H1 (cell line): ENCODE measurements at regions not wholly inside any gene's neighbourhood (a gene's known extent, or its start where the extent isn't known, plus 50 kb on each side); places are given as distances from the start of the nearest gene placed in this dataset.

Experiments used
- CTCF ChIA-PET: fragments of 300-600 bp; sonication (Branson Sonifier 250); formaldehyde crosslinking; loops from one replicate; lab custom pipeline; 2021; ENCODE audit not compliant: partially characterized antibody; lab: Charles Lee
- POLR2A ChIA-PET: fragments of 300-600 bp; sonication (Branson Sonifier 250); formaldehyde crosslinking; loops from one replicate; lab custom pipeline; 2021; ENCODE audit warnings: inconsistent platforms; ENCODE audit not compliant: partially characterized antibody; lab: Charles Lee
- DNase-seq, 2 experiments: peaks; one replicate each; pipeline versions ENCODE4 v3.0.0 to v3.0.0-alpha.2; 2010 to 2022; ENCODE audit warnings: low spot score in 2 of 2, low read depth in 1 of 2, mixed read lengths in 1 of 2
- FAIRE-seq: peaks from 2 replicates; lab custom pipeline; 2011; peaks lifted over from hg19 to GRCh38; lab: Jason Lieb, UNC
- H2AFZ ChIP-seq: 2 replicates; pipeline ENCODE4 v1.8.1; 2012; ENCODE audit warnings: low read length, inconsistent platforms
- H2AK5ac ChIP-seq: 2 replicates; pipeline ENCODE4 v1.6.1; 2013; ENCODE audit warnings: low read depth, low read length
- H2BK120ac ChIP-seq: replicated peaks from 2 replicates; pipeline ENCODE3; 2013; ENCODE audit warnings: low read depth, low read length, inconsistent platforms
- H2BK12ac ChIP-seq: 2 replicates; pipeline ENCODE4 v1.6.1; 2013; ENCODE audit warnings: low read depth, low read length
- H2BK15ac ChIP-seq: 2 replicates; pipeline ENCODE4 v1.6.1; 2013; ENCODE audit warnings: low read length
- H2BK20ac ChIP-seq: 2 replicates; pipeline ENCODE4 v1.6.1; 2013; ENCODE audit warnings: low read length
- H2BK5ac ChIP-seq: 2 replicates; pipeline ENCODE4 v1.6.1; 2013; ENCODE audit warnings: low read depth, low read length
- H3K14ac ChIP-seq: 2 replicates; pipeline ENCODE4 v1.6.1; 2013; ENCODE audit warnings: inconsistent platforms; ENCODE audit not compliant: insufficient read length
- H3K18ac ChIP-seq: 2 replicates; pipeline ENCODE4 v1.6.1; 2013; ENCODE audit warnings: low read length; ENCODE audit errors: extremely low read depth
- H3K23ac ChIP-seq: 2 replicates; pipeline ENCODE4 v1.6.1; 2013; ENCODE audit warnings: inconsistent platforms; ENCODE audit not compliant: insufficient read length
- H3K23me2 ChIP-seq: 2 replicates; pipeline ENCODE4 v1.6.1; 2013; ENCODE audit warnings: low read depth, low read length
- H3K27ac ChIP-seq: 2 replicates; pipeline ENCODE4 v1.6.1; 2011; ENCODE audit warnings: low read depth, low read length, inconsistent platforms
- H3K27me3 ChIP-seq, 4 experiments: replicated peaks in 1 of 4; 1 replicate in 1 of 4; 2 replicates in 3 of 4; pipeline versions ENCODE4 v1.6.1 to v1.8.1; 2011 to 2013; ENCODE audit warnings: low read length in 3 of 4, mild to moderate bottlenecking in 3 of 4, inconsistent platforms in 2 of 4, mixed read lengths in 2 of 4, moderate library complexity in 1 of 4; ENCODE audit not compliant: control insufficient read depth in 3 of 4, insufficient read depth in 3 of 4; ENCODE audit errors: extremely low read depth in 1 of 4
- H3K36me3 ChIP-seq, 4 experiments: 2 replicates each; pipeline versions ENCODE4 v1.6.1 to v1.8.1; 2011 to 2013; ENCODE audit warnings: mild to moderate bottlenecking in 4 of 4, low read length in 3 of 4, moderate library complexity in 2 of 4, control low read depth in 1 of 4, inconsistent platforms in 1 of 4; ENCODE audit not compliant: insufficient read depth in 4 of 4, control insufficient read depth in 2 of 4
- H3K4ac ChIP-seq: replicated peaks from 2 replicates; pipeline ENCODE3; 2013; ENCODE audit warnings: low read length, low read depth, mixed read lengths, inconsistent platforms; ENCODE audit not compliant: insufficient read length
- H3K4me1 ChIP-seq, 4 experiments: replicated peaks in 1 of 4; 1 replicate in 1 of 4; 2 replicates in 3 of 4; pipeline versions ENCODE4 v1.6.1 to v1.8.1; 2011 to 2013; ENCODE audit warnings: low read length in 3 of 4, inconsistent platforms in 2 of 4, mixed read lengths in 1 of 4; ENCODE audit not compliant: insufficient read depth in 4 of 4, control insufficient read depth in 3 of 4
- H3K4me2 ChIP-seq, 2 experiments: 2 replicates each; pipeline versions ENCODE4 v1.6.1 to v1.8.1; 2011 to 2013; ENCODE audit warnings: low read depth in 2 of 2, low read length in 2 of 2, control low read depth in 1 of 2, inconsistent platforms in 1 of 2, mild to moderate bottlenecking in 1 of 2; ENCODE audit not compliant: insufficient read depth in 1 of 2
- H3K4me3 ChIP-seq, 4 experiments: fragments of 200-600, 300-600 bp in 1 of 4; sonication (generic), shearing (Covaris generic), sonication (Bioruptor Twin) in 1 of 4; 2 replicates each; pipeline versions ENCODE4 v1.5.1 to v1.8.1; 2011 to 2016; ENCODE audit warnings: low read length in 4 of 4, low read depth in 3 of 4, control low read depth in 2 of 4, inconsistent platforms in 2 of 4, mild to moderate bottlenecking in 2 of 4, mixed read lengths in 1 of 4, moderate library complexity in 1 of 4; ENCODE audit not compliant: insufficient read depth in 2 of 4; ENCODE audit errors: extremely low read depth in 1 of 4
- H3K56ac ChIP-seq: replicated peaks from 2 replicates; pipeline ENCODE3; 2013; ENCODE audit warnings: low read depth, mild to moderate bottlenecking, mixed read lengths, low read length, inconsistent platforms; ENCODE audit not compliant: insufficient read length
- H3K79me1 ChIP-seq: 2 replicates; pipeline ENCODE4 v1.6.1; 2013; ENCODE audit warnings: low read depth, low read length, control low read depth
- H3K79me2 ChIP-seq, 2 experiments: 2 replicates each; pipeline versions ENCODE4 v1.6.1 to v1.8.1; 2012 to 2013; ENCODE audit warnings: low read length in 2 of 2, mild to moderate bottlenecking in 2 of 2, inconsistent platforms in 1 of 2; ENCODE audit not compliant: insufficient read depth in 2 of 2, control insufficient read depth in 1 of 2
- H3K9ac ChIP-seq, 4 experiments: replicated peaks in 1 of 4; 1 replicate in 1 of 4; 2 replicates in 3 of 4; pipeline versions ENCODE4 v1.6.1 to v1.8.1; 2011 to 2013; ENCODE audit warnings: low read depth in 3 of 4, low read length in 3 of 4, control low read depth in 2 of 4, mild to moderate bottlenecking in 2 of 4, moderate library complexity in 2 of 4, inconsistent platforms in 1 of 4; ENCODE audit errors: extremely low read depth in 1 of 4
- H3K9me3 ChIP-seq, 2 experiments: 2 replicates each; pipeline versions ENCODE4 v1.6.1 to v1.8.1; 2012 to 2013; ENCODE audit warnings: mild to moderate bottlenecking in 2 of 2, moderate library complexity in 2 of 2, control low read depth in 1 of 2, inconsistent platforms in 1 of 2, low read depth in 1 of 2, low read length in 1 of 2, mixed read lengths in 1 of 2; ENCODE audit not compliant: insufficient read depth in 2 of 2
- H4K20me1 ChIP-seq, 2 experiments: replicated peaks in 1 of 2; 2 replicates each; pipeline versions ENCODE3 to v1.8.1; 2011 to 2013; ENCODE audit warnings: inconsistent platforms in 2 of 2, low read length in 2 of 2, mild to moderate bottlenecking in 1 of 2; ENCODE audit not compliant: insufficient read depth in 2 of 2, control insufficient read depth in 1 of 2
- H4K5ac ChIP-seq: 2 replicates; pipeline ENCODE4 v1.6.1; 2013; ENCODE audit warnings: low read length, low read depth, mixed read lengths, inconsistent platforms; ENCODE audit not compliant: insufficient read length
- H4K8ac ChIP-seq: 2 replicates; pipeline ENCODE4 v1.8.0; 2013; ENCODE audit warnings: mild to moderate bottlenecking, moderate library complexity, low read length, inconsistent platforms; ENCODE audit not compliant: insufficient read depth; ENCODE audit errors: extremely low read depth
- H4K91ac ChIP-seq: replicated peaks from 2 replicates; pipeline ENCODE3; 2013; ENCODE audit warnings: low read length, mixed read lengths, inconsistent platforms; ENCODE audit not compliant: insufficient read length
- ASH2L ChIP-seq: fragments of 200-600, 300-600 bp; sonication (generic); IDR thresholded peaks from one replicate; pipeline ENCODE4 v1.7.1; 2017; ENCODE audit warnings: low read length
- CBX5 ChIP-seq: fragments of 300-800, 300-1000 bp; sonication (generic); IDR thresholded peaks from 2 replicates; pipeline ENCODE4 v1.7.1; 2016; ENCODE audit warnings: antibody characterized with exemption, low read length, low read depth
- EGR1 ChIP-seq: IDR thresholded peaks from 2 replicates; pipeline ENCODE4 v1.6.1; 2011; ENCODE audit warnings: low read depth, low read length, borderline replicate concordance
- EZH2 ChIP-seq: fragments of 200-600 bp; sonication (generic); IDR thresholded peaks from 2 replicates; pipeline ENCODE4 v1.7.1; 2012; ENCODE audit warnings: low read depth, mild to moderate bottlenecking, moderate library complexity, low read length, inconsistent platforms; ENCODE audit not compliant: severe bottlenecking
- FOSL1 ChIP-seq: IDR thresholded peaks from 2 replicates; pipeline ENCODE4 v1.6.1; 2011; ENCODE audit warnings: mild to moderate bottlenecking, low read depth, low read length, moderate library complexity; ENCODE audit not compliant: insufficient read depth
- HDAC6 ChIP-seq: IDR thresholded peaks from one replicate; pipeline ENCODE4 v1.7.1; 2012; ENCODE audit warnings: low read depth, mild to moderate bottlenecking, inconsistent platforms, low read length, moderate library complexity
- PHF8 ChIP-seq: fragments of 200-600 bp; sonication (generic); conservative IDR thresholded peaks from 2 replicates; pipeline ENCODE4 v1.7.1; 2012; ENCODE audit warnings: low read depth, mild to moderate bottlenecking, inconsistent platforms, low read length, moderate library complexity
- RAD21 ChIP-seq, 2 experiments: IDR thresholded peaks in 1 of 2; conservative IDR thresholded peaks in 1 of 2; 2 replicates each; pipeline ENCODE4 v1.6.1; 2011; ENCODE audit warnings: low read depth in 2 of 2, low read length in 2 of 2, improper control_type of control experiment in 1 of 2, inconsistent platforms in 1 of 2, mild to moderate bottlenecking in 1 of 2, moderate library complexity in 1 of 2
- RFX5 ChIP-seq: IDR thresholded peaks from 2 replicates; pipeline ENCODE4 v1.6.1; 2011; ENCODE audit warnings: low read depth, low read length, improper control_type of control experiment, borderline replicate concordance
- SP4 ChIP-seq: IDR thresholded peaks from 2 replicates; pipeline ENCODE4 v1.6.1; 2012; ENCODE audit warnings: low read length, inconsistent platforms
- SUZ12 ChIP-seq: fragments of 200-600 bp; sonication (generic); IDR thresholded peaks from 2 replicates; pipeline ENCODE4 v1.6.1; 2012; ENCODE audit warnings: mild to moderate bottlenecking, inconsistent platforms, low read length, moderate library complexity, mixed read lengths
- TAF1 ChIP-seq: IDR thresholded peaks from 2 replicates; pipeline ENCODE4 v1.6.1; 2011; ENCODE audit warnings: mild to moderate bottlenecking, low read depth, low read length
- WGBS, 2 experiments: shearing (Covaris generic) in 1 of 2; methylation state at CpG; one replicate each; pipeline versions ENCODE4 v1.1.6 to v1.1.7; 2013 to 2015; ENCODE audit warnings: low lambda C conversion rate in 2 of 2, mixed read lengths in 2 of 2, inconsistent platforms in 1 of 2, low coverage in 1 of 2, missing lambda C conversion rate in 1 of 2; ENCODE audit not compliant: insufficient replicate concordance in 2 of 2, insufficient coverage in 1 of 2, insufficient read length in 1 of 2; ENCODE audit errors: extremely low coverage in 1 of 2, missing lambda C conversion rate in 1 of 2; 5-methylcytosine and 5-hydroxymethylcytosine counted together
- TF ChIP-seq, protein P1 (sequence below): IDR thresholded peaks from 2 replicates; pipeline ENCODE4 v1.6.1; 2012; ENCODE audit warnings: low read length, inconsistent platforms

DNA sequence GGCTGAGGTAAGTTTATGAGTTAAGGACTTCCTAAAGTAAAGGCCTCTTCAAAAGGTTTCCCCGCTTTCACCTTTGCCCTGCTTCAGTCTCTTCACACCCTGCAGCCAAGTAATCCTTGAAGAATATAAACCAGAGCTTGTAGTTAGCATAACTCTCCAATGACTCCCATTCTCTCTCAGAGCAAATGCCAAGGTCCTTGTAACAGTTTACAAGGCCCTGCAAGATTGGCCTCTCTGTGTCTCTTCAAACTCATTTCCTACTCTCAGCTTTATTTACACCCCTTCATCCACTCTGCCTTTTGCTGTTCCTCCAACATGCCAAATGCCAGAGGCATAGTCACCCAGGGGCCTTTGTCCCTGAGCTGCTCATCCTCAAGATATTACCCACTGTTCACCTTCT is 60.5 kb upstream of the MME start:
- Histone ChIP-seq H3K9me3 (no peaks in the 10 kb centered on the region), H3K18ac (no peak overlapping the region), H4K91ac (no peak overlapping the region), H2BK20ac (0 out of 2 replicates have a peak overlapping the region, but pooled peaks have one; percentile 48), H2AK5ac (no peak overlapping the region), H3K27me3 (no peaks in the 10 kb centered on the region), H4K20me1 (no peaks in the 10 kb centered on the region), H2AFZ (peak overlapping the region; percentile 55; the same call in 1 of the 2 replicates), H3K56ac (no peak overlapping the region), H3K4me3 (no peak overlapping the region), H2BK120ac (no peak overlapping the region), H3K4me2 (no peak overlapping the region), H3K23me2 (no peaks in the 10 kb centered on the region), H4K8ac (no peak overlapping the region), H3K14ac (no peak overlapping the region), H3K4ac (no peak overlapping the region), H2BK15ac (no peak overlapping the region), H3K9ac (no peak overlapping the region), H3K4me1 (peaks cover 2 to 17% (median 4%) of the 10 kb centered on the region in 4 experiments; a peak in 4 of 7 replicates), H4K5ac (no peak overlapping the region), H3K79me2 (no peaks in the 10 kb centered on the region), H3K36me3 (no peaks in the 10 kb centered on the region), H2BK12ac (no peak overlapping the region), H3K79me1 (no peaks in the 10 kb centered on the region), H3K27ac (no peak overlapping the region), H3K23ac (no peak overlapping the region), H2BK5ac (no peak overlapping the region)
- ChIA-PET POLR2A (no interaction called here), CTCF (interaction anchor here (1.5 to 1.8 kb wide), 2 partner anchors 8 to 304 kb away, joined by 3 to 6 read pairs; no protein-coding TSS in a partner anchor)
- TF ChIP-seq EGR1 (no peak), HDAC6 (no peak), RAD21 (IDR thresholded peaks at IDR 0.05 in 1 of 2, conservative IDR thresholded peaks at IDR 0.05 in 1 of 2; ENCODE audit: low read depth in 2 of 2, low read length in 2 of 2) (no peak), EZH2 (no peak), SP4 (no peak), SUZ12 (no peak), TAF1 (no peak), RFX5 (no peak), ASH2L (no peak), PHF8 (no peak), FOSL1 (no peak), CBX5 (no peak)
- TF ChIP-seq, protein P1, sequence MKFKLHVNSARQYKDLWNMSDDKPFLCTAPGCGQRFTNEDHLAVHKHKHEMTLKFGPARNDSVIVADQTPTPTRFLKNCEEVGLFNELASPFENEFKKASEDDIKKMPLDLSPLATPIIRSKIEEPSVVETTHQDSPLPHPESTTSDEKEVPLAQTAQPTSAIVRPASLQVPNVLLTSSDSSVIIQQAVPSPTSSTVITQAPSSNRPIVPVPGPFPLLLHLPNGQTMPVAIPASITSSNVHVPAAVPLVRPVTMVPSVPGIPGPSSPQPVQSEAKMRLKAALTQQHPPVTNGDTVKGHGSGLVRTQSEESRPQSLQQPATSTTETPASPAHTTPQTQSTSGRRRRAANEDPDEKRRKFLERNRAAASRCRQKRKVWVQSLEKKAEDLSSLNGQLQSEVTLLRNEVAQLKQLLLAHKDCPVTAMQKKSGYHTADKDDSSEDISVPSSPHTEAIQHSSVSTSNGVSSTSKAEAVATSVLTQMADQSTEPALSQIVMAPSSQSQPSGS: no peak
- FAIRE-seq (no peak), DNase-seq (no peak)
- 91% methylated on average over 1 of the region's 1 CpG; no CpG with 5 or more reads in 1 of the 2 experiments for WGBS, 2 experiments
